ENCODE measurements at regions not wholly inside any gene's neighbourhood (a gene's known extent, or its start where the extent isn't known, plus 50 kb on each side); places are given as distances from the start of the nearest gene placed in this dataset.

DNA sequence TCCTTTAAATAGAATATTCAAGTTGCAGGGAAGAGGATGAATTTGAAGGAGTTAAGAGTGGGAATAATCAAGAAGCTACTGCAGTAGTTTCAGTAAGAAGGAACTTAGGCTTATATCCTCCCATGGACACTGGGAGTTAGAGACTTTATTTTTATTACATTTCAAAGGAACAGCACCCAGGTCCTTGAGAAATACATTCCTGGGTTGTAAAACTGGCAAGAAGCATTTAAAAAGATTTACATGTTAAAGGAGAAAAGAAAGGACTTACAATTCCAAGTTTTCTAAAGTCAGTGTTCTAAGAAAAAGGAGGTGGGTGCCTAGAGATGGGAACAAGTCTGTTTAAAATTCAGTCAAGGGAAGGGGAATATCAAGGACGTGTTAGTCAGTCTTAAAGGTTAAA, 306.9 kb downstream of the JRKL start:
- no peak for TF ChIP-seq LEF1 (IDR thresholded peaks at IDR 0.05; ENCODE audit: borderline replicate concordance)
- TF ChIP-seq SP1 (IDR thresholded peaks at IDR 0.05), result no peak
- TF ChIP-seq SUZ12 (IDR thresholded peaks at IDR 0.05), result no peak
- TF ChIP-seq ZNF384 (IDR thresholded peaks at IDR 0.05), result no peak
- TF ChIP-seq FOXK2 (IDR thresholded peaks at IDR 0.05), result no peak
- no peak for TF ChIP-seq L3MBTL2 (conservative IDR thresholded peaks at IDR 0.05)
- no peak for TF ChIP-seq FOXM1 (IDR thresholded peaks at IDR 0.05; ENCODE audit: borderline replicate concordance)
- TF ChIP-seq BHLHE40 (IDR thresholded peaks at IDR 0.05; ENCODE audit: borderline replicate concordance), result no peak
- no peak for TF ChIP-seq TARDBP (IDR thresholded peaks at IDR 0.05)
- no peak for TF ChIP-seq FOXA1 (IDR thresholded peaks at IDR 0.05)
